Adrenal gland (tissue), 5 donors: ENCODE measurements at regions not wholly inside any gene's neighbourhood (a gene's known extent, or its start where the extent isn't known, plus 50 kb on each side); places are given as distances from the start of the nearest gene placed in this dataset.

Experiments
- CTCF ChIP-seq, 6 experiments: fragments of 450-650 bp in 4 of 6; fragments of 200-600 bp in 2 of 6; sonication (generic) in 1 of 6; IDR thresholded peaks; 1 replicate in 5 of 6; 2 replicates in 1 of 6; pipeline versions ENCODE4 v1.5.1 to v1.8.0; 2016 to 2021; ENCODE audit warnings: antibody characterized with exemption in 6 of 6, mild to moderate bottlenecking in 2 of 6, moderate library complexity in 1 of 6
- POLR2A ChIP-seq, 2 donors: fragments of 450-650 bp; IDR thresholded peaks; one replicate each; pipeline ENCODE4 v1.6.1; 2017; ENCODE audit warnings: antibody characterized with exemption in 2 of 2, mild to moderate bottlenecking in 2 of 2, moderate library complexity in 1 of 2
- donor health status: DM: no; HTN: no; CAD: no.

GRCh38 chr2:82169379-82169778 lies 1864.8 kb upstream of the LRRTM1 start:
- TF ChIP-seq POLR2A (IDR thresholded peaks at IDR 0.05) = no peak
- TF ChIP-seq CTCF (IDR thresholded peaks at IDR 0.05) = no peak
